Suppressor macrophage (primary cell): ENCODE measurements at regions not wholly inside any gene's neighbourhood (a gene's known extent, or its start where the extent isn't known, plus 50 kb on each side); places are given as distances from the start of the nearest gene placed in this dataset.
"Not testable (repeated sequence)": the region's sequence is repeated elsewhere in the genome, so short reads cannot be mapped to it uniquely, and the experiment has no call there.

Experiments used
- DNase-seq, 4 experiments: peaks; one replicate each; pipeline ENCODE4 v3.0.0-alpha.2; 2020 to 2022

- no peak for DNase-seq
These were observed 2338.6 kb downstream of the LRRC4C start for GRCh38 chr11:39120890-39121289.

- DNase-seq: no peak
These were observed 2345.8 kb downstream of the LRRC4C start for GRCh38 chr11:39113606-39114005.

GRCh38 chr11:39102236-39102635 lies 2357.2 kb downstream of the LRRC4C start:
- no peak for DNase-seq

- DNase-seq: no peak
These were observed 2381.0 kb downstream of the LRRC4C start for GRCh38 chr11:39078465-39078864.

DNA sequence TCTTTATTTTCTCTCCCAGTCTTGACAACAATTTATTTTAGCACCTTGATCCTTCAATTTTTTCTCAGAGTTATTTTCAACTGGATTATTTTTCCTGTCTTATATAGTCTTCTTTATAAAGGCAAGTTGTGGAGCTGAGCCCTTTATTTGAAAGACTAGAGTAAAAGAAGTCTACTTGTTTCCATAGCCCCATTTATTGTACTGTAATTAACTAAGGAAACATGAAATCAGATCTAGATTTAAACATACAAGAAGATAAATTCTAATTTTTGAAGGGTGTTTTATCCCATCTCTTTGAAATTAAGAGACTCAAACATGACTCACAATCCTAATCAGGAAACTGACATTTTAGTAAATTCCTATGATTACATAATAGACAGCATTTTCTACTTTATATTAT lies 2421.8 kb downstream of the LRRC4C start:
- DNase-seq: no peak

DNA sequence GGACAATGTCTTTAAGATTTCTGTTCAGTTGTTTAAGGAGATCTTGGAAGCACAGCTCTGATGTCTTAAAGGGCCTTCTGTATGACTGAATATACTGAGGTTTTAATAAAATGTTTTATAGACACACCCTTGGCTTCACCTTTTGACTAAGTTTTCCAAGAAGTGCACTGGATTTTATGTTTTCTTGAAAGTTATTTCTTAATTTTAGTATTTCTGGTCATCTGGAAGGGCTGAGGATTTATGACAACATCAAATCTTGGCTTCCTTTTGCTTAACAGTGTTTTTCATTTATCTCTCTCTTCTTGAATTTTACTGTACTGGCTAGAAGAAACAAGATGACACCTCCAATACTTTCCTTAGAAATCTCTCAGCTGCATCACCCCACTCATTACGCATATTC lies 2423.4 kb downstream of the LRRC4C start:
- no peak for DNase-seq

DNA sequence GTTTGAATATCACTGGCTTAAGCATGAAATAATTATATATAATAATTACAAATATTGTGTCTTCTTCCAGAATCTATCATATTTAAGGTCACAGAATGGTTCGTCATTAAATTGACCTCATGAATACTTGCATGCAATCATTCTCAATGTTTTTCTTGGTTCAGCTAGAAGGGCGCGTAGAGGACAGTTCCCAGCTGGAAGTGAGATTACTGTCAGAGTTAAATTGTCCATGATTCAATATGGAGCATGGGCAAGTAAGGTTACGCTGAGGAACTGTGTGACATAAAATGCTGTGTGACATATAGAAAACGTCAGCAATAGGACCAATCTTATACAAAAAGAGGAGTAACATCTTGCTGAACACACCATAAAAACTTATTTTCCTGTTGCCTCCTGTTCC lies 2423.5 kb upstream of the RAG2 start:
- no peak for DNase-seq

GRCh38 chr11:39011797-39012196 lies 2413.8 kb upstream of the RAG2 start:
- DNase-seq: no peak

DNA sequence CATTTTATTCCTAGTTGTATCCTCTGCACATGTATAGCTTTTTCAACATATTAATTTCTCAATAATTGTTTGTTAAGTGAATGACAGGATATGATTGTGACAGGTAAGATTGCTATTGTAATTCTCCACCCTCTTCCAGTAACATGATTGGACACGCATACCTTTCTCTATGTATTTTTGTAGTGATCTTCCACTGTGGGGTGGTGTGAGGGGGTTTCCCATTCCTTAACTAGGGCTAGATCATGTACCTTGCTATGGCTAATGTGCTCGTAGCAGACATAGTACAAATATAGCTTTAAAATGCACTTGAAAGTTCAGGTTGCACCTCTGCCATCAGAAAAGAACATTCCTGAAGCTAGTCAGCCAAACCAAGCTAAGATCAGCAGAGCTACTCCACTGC lies 2392.8 kb upstream of the RAG2 start:
- DNase-seq: no peak

DNA sequence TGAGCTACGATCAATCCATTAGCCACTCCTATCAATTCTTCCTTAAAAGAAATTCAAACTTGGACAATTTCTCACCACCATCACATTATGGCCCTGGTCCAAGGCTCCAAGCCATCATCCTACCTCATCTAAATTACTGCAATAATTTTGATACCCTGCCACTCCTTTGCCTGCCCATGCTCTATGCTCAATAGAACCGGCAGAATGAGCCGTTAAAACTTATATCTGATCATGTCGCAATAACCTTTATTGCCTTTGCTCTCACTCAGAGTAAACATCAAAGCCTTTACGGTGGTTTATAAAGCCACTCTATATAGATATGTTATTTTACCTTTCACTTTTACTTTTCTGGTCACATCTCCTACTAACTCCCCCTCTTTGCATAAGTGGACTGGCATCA lies 2392.1 kb upstream of the RAG2 start:
- no peak for DNase-seq

GRCh38 chr11:38988908-38989307 lies 2390.9 kb upstream of the RAG2 start:
- DNase-seq: no peak

- no peak for DNase-seq
These were observed 2374.2 kb upstream of the RAG2 start for GRCh38 chr11:38972220-38972619.

- DNase-seq: no peak
These were observed 2373.1 kb upstream of the RAG2 start for GRCh38 chr11:38971141-38971540.

DNA sequence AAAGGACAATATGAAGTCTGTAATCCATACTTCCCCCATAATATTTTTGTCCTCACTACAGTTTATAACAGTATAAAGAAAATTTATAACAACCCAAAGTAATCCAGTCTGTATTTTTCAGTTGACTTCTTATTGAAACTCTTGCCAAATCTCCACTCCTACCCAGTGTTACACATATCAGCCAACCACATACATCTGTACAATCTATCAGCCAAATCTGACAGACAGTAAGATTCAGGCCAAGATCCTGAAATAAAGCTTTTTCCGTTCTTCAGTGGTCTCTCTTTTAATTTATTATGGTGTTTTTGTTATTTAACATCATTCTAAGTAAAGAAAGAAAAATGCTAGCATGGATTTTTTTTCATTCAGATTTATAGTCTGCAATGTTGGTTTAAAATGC lies 2370.9 kb upstream of the RAG2 start:
- no peak for DNase-seq

DNA sequence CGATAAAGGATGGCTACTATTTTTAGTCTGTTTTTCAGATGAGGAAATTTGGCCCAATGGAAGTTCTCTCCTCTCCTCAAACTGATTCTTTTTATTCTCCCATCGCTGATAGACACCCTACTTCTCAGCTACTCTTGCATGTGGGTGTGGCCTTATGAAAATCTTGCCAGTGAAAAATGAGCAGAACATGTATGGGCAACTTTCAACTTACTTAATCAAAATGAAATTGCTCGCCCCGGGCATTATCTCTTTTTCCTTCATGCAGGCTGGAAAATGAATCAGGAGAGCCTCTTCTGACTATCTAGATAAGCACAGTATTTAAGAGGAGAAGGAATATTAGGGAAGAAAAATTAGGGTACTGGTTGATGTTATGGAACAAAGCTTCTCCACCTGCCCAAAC lies 2354.7 kb upstream of the RAG2 start:
- DNase-seq: no peak

DNA sequence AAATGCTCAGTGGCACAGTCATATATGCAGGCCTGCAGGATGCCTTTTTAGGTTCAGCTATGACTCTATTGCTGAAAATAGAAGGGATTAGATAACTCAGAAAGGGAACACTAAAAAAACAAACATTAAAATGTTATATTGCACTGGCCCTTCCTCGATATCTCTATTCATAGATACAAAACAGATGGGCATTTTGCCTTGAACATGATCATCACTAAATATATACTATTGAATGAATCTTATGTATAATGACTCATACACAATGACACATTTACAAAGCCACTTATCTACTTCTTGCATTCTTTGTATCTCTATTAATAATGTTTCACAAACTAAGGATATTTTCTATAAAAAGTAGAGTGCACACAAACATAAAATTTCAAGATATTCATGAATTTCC lies 2352.8 kb upstream of the RAG2 start:
- no peak for DNase-seq

DNA sequence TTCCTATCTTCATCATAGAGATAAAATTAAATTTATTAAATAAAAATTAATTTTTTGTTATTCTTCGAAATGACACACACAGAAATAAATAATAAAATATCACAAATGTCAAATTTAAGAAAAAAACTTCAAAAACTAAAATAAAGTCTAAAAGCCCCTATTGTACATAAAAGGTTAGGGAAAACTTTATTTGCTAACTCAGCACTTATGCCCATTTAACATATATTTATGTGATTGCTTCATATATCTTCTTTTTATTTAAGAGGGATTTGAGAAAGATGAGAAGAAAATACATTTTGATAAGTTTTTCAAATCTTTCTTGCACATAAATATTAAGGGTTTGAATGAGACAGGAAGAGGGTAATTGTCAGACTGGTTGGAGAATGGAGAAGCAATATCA lies 2350.4 kb upstream of the RAG2 start:
- DNase-seq: no peak

GRCh38 chr11:38937709-38938108 lies 2339.7 kb upstream of the RAG2 start:
- DNase-seq: no peak

- DNase-seq: no peak
These were observed 2337.9 kb upstream of the RAG2 start for GRCh38 chr11:38935941-38936340.

DNA sequence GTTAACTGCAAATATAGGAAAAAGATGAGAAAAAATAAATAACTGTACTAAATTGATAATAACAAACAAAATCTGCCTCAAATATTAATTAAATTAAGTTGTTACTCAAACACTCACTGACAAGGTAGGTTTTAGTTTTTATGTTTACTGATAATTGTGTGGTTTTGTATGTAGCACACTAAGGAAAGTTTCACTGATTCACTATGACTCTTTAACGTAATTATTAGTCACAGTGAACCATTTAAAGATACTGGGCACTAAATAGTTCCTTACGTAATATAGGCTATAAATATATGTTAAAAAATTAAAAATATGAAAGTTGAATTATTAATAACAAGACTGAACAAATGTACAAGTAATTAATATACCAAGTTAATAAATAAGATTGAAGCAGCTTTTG lies 2330.0 kb upstream of the RAG2 start:
- no peak for DNase-seq

GRCh38 chr11:38924644-38925043 lies 2326.6 kb upstream of the RAG2 start:
- no peak for DNase-seq

GRCh38 chr11:38900211-38900610 lies 2302.2 kb upstream of the RAG2 start:
- no peak for DNase-seq

DNA sequence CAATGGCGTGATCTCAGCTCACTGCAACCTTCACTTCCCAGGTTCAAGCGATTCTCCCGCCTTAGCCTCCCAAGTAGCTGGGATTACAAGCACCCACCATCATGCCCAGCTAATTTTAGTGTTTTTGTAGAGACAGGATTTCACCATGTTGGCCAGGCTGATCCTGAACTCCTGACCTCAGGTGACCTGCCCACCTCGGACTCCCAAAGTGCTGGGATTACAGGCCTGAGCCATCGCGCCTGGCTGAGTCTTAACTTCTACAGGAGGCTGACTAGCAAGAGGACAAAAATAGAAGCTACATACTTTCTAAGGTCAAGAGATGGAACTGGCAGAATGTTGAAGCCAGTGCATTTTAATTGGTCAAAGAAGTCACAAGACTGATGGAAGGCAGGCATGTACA lies 2296.2 kb upstream of the RAG2 start:
- not testable (repeated sequence) for DNase-seq

DNA sequence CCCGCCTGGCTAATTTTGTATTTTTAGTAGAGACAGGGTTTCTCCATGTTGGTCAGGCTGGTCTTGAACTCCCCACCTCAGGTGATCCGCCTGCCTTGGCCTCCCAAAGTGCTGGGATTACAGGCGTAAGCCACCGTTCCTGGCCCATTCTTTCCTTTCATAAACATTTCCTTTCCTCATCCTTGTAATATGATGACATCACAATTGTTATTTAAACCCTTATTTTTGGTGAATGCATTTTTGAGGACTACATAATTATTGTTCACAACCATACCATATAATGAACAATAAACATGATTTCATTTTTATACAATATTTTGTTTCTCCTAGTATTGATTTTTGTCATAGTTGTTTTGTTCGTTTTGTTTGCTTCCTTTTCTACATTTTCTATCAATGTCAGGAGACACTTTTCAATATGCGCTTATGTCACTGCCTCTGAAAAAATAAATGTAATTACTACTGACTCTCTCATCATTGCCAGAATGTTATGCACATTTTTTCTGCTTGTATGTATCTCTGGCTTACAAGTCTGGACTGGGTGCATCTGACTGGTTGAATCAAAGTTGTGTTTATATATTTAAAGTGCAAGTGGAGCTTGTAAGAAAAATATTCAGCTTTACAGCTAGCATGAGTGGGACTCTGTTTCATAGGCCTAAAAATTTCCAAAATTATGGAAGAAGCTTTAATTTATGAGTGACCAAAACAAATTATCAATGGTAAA lies 2286.3 kb upstream of the RAG2 start:
- DNase-seq: no peak

DNA sequence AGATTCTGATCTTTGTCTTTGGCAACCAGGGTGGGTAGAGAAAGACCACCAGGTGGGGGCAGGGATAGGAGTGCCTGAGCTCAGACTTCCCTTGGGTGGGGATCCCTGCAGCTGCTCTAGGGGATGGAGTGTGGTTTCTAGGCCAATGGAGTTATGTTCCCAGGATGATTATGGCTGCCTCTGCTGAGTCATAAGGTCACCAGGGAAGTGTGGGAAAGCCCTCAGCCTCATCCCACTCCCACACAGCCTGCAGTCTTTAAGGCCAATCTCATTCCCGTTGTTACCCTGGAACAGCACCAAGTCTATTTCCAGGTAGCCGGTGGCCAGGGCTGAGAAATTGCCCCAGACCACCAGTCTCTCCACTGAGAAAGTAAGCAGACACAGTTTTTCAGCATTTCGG lies 2269.3 kb upstream of the RAG2 start:
- DNase-seq: no peak
